NCI-H1436 treated with DMSO at 0.1 percent for 48 hours (cell line): ENCODE measurements at regions not wholly inside any gene's neighbourhood (a gene's known extent, or its start where the extent isn't known, plus 50 kb on each side); places are given as distances from the start of the nearest gene placed in this dataset.
"Not testable (repeated sequence)": the region's sequence is repeated elsewhere in the genome, so short reads cannot be mapped to it uniquely, and the experiment has no call there.

Experiments
- DNase-seq: peaks from one replicate; lab custom pipeline; 2025; lab: John Stamatoyannopoulos, UW

DNA sequence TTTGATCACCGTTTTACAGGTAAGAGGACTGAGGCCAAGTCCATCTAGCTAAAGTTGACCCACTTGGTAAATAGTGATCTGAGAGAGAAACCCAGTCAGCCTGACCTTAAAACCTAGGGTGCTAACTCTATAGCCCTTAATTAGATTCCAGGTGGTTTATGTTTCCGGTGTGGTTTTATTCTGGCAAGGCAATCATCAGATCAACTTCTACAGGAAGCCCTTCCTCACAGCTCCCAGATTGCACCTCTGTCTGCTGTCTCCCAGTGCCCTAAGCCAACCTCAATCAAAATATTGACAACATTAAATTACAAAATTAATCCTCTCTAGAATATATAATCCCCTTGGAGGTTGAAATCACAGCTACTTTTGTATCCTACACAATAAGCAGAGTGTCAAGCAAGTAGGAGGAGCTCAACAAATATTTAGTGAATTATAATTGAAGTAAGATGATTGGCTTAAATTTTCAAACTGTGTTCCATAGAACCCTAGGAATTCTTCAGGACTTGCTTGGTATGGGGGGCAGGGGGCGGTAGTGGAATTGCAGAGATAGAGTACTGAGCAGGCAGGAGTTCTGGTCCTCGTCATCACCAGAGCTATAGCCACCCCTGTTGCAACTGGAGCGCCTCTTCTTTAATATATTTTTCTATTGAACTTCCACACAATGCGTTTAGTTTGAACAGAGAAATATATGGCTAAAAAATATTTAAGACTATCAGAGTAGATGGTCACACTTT is 692.8 kb upstream of the LRRN3 start:
- no peak for DNase-seq

DNA sequence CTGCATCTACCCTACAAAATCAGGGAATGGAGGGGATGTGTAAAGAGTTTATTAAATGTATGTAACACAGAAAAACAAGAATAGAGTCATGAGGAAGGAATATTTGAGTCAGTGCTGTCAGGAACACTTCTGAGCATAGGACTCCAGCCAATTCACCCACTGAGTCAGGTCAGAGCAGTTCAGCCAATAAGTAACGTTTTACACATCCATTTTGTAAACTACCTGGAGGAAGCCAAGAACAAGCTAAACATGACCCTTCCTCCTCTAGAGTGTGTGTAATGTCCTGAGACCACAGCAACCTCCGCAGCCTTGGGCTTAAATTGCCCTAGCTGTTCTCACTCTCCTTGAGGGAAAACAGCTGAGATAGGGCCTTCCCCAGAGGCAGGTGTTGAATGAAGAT is 691.5 kb upstream of the LRRN3 start:
- no peak for DNase-seq

DNA sequence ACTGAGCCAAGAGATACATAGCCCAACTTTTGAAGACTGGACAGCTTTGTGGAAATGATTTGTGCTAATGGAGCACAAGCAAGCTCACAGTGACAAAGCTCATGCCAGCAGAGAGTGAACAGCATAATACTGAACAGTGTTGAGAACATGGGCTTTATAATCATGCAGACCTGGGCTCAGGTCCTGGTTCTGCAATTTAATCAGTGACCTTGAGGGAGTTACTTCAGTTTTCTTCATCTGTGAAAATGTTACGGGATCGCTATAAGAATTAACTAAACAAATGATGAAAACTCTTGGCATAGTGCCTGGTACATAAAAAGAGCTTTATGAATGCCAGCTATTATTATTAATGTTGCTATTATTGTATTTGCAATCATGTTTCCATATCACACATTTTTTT is 690.5 kb upstream of the LRRN3 start:
- DNase-seq: no peak

DNA sequence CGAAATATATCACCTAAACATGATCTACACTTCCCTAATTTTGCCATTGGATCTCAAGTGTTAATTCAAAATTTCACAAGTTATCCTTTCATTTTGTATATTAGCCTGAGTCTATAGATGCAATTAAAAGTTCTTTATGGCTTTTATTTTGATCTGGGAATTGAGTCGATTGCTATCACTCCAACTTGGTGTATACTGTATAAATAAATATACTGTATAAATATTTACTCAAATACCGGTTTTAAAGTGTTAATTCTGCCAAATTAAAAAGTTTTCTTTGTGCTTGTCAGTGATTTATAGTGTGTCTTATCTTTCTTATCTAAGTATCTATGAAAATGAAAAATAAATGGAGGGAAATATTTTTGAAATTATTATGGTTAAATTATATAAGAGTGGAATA is 683.7 kb upstream of the LRRN3 start:
- no peak for DNase-seq

DNA sequence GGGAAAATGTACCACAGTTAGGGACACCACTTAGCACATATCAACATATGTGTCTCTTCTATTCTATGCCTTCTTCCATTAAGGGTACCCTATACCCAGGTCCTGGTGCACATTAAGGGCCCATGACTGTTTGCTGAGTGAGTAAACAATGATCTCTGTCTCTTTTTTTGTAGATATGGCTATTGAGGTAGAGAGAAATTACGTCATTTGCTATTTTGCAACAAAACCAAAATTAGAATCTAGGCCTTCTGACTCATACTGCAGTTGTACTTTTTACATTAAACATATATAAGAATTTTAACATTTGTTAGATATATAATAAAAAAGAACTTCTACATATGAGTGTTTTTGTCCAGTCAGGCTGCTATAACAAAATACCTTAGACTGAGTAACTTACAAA is 683.2 kb upstream of the LRRN3 start:
- DNase-seq: no peak

DNA sequence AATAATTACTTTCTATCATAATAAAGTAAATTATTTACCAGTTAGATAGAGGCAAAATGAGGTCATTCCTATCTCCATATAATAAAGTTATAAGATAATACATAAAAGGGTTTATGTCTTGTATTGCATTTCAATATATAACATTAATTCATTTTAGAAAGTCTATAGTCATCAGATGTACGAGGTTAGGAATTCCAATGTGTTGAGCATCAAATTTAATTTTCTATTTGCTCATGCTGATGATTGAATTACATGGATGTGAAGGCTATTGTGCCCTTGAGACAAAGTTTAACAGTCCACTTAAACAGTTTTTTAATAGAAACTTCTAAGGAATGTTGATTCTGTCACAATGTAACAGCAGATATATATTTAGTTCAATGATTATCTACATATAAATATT is 678.3 kb upstream of the LRRN3 start:
- DNase-seq: no peak

DNA sequence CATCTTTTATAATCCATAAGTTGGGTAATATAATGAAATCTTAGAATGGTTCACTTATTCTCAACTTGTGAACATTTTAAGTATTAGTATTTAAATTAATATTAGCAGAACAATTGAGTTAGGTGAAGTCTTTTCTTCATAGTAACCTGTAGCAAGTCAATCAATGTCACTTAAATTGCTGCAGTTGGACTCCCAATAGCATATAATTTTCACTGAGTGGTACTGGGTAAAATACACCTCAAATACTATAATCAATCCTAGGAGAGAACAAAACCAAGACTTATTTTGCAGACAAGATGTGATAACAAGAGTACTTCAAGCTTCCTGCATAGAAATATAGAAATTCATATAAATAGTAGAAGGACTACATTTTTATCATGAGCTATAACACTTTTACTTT is 677.9 kb upstream of the LRRN3 start:
- no peak for DNase-seq

DNA sequence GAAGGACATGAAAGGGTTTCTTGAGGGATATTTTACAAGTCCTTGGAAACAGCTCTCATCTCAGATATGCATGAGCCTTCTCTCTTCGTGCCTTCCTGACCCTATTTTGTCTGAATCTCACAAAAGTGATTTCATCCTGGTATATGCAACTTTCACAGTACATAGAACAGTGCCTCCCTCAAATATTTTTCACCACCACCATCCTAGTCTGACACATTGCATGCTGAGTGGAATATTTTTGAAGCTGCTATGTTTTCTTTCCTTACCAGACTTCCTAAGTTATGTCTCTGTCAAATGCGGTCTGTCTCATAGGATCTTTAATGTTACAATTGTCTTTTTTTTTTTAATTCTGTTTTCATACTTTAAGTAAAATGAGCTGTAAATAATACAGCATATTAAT is 673.3 kb upstream of the LRRN3 start:
- no peak for DNase-seq

DNA sequence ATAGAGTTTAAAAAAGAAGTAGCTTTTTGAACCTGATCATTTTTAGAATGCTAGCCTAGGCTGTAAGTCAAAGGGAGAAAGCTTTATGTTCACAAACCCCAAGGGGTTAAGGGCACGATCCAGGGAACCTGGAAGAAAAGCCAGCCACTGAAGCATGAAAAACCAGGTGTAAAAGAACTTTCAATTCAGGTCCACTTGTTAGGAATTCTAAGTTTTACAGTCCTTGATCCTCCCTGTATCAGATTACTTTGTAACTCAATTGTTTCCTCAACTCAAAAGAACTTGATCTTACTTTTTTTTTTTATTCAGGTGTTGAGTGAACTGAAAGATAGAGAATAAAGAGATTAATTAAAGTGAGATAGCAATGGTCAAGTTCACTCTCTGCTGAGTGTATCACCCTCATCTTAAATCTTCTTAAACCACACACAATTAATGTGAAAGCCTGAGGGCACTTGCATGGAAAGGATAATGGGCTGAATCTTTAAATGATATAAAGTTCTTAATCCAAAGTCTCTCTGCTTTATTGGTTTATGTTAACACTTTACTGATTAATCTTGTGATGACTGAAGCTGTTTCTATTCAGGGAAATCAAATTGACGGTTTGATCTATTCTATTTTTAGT is 672.2 kb upstream of the LRRN3 start:
- DNase-seq: no peak

DNA sequence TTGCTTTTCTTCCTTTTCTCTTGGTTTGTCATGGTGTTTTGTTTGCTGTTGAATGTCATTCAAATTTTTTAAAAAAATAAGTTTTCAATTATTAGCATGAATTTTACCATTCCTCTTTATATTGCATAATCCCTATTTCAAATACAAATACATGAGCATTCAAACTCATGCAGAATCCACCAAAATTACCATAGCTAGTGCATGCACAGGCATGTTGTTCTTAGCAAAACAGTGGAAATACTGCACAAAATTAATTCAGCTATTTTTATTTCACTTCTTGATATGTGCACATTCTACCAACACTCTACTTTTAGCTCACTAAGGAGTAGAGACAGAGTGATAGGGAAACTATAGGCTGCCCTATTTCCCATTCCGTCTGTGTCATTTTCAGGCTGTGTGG is 670.1 kb upstream of the LRRN3 start:
- DNase-seq: no peak

DNA sequence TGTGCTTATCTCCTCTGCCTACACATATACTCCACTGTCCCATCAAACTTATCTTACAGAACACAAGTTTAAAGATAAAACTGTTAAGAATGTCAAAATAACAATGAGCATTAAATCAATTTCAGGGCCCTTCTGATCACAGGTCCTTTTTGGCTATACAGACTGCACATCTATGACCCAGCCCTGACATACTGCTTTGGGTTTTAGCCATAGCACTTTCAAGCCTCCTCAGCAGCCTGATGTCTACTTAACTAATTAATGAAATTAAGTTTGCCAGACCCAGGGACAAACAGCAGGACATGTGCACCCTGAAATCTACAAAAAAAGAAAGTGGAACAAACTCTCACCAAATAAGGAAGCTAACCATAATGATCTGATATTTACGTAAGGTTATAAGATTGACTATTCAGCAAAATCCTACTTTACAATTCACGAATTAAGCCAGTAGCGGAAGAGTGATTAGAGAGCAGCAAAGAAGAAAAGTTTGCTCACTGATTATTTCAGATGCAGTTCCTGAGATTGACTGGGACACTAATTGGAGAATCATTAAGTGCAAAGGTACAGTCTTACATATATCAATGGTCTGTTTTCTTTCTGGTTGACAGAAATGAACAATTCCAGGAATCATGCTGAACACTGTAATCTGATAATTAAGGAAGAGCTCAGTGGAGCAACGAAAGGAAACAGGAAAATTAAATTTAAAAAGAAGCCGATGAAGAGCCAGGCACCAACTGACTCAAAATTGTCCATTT is 669.3 kb upstream of the LRRN3 start:
- DNase-seq: no peak

DNA sequence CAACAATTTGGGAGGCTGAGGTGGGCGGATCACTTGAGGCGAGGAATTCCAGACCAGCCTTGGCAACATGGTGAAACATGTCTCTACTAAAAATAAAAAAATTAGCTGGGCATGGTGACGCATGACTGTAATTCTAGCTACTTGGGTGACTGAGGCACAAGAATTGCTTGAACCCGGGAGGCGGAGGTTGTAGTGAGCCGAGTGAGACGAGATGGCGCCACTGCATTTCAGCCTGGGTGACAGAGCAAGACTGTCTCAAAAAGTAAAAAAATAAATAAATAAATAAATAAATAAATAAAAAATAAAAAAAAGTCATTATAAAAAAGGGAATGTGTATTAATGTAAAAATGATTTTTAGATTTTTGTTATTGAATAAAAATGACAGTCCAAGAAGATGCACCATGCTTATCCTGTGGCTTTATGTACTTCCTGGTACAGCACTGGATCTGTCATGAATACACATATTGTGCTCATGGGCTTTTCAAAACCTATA is 658.8 kb upstream of the LRRN3 start:
- no peak for DNase-seq

DNA sequence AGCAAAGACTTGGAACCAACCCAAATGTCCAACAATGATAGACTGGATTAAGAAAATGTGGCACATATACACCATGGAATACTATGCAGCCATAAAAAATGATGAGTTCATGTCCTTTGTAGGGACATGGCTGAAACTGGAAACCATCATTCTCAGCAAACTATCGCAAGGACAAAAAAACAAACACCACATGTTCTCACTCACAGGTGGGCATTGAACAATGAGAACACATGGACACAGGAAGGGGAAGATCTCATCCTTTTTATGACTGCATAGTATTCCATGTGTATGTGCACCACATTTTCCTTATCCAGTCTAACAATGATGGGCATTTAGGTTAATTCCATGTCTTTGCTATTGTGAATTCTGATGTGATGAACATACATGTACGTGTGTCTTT is 652.0 kb upstream of the LRRN3 start:
- not testable (repeated sequence) for DNase-seq

DNA sequence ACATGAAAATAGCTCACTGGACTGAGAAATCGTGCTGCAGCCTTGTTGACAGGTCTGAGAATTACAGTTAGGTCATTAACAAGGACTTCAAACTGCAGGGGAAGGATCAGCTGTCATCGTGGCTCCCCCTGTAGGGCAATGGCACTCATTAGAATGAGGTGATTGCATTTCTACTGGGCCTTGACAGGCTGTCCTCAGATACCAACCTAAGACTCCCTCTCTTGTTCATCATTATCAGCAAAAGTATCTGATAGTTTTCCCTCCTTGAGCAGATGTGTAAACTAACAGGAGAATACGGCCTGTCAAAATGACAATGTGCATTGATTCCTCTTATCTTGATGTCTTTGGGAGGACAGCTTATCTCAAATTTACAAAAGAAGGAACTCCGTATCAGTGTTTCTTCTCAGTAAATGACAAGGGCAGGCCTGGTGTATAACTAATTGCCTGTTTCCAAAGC is 648.5 kb upstream of the LRRN3 start:
- no peak for DNase-seq

DNA sequence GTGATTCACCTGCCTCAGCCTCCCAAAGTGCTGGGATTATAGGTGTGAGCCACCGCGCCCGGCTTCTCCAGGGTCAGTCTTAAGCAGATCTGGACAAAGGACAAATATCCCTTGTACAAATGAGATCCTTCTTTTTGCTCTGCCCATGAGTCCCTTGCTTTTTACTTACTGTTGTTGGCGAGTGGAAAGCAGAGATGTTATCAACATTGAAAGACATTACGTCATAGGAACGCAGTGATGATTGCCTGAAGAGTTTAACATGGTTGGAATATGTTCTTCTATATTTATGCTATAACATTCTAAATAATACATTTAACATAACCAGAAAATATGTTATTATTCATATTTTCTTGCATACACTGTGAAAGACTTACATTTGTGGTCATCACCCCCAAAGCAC is 644.3 kb upstream of the LRRN3 start:
- DNase-seq: no peak

DNA sequence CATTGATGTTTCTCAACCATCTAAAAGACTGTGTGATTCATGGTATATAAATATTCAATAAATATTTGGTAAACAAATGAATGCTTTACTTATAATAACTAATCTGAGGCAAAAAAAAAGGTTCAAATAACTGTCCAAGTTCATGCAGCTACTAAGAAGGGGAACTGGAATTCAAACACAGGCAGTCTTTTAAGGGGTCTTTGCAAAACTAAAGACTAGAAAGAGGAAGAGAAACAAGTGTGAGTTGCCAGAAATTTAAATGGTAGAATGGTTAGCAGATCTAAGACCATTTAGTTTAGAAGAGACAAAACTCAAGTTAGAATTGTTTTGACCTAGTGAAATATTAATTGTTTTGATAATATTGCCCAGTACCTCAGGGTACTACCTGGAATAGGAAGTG is 642.0 kb upstream of the LRRN3 start:
- no peak for DNase-seq

DNA sequence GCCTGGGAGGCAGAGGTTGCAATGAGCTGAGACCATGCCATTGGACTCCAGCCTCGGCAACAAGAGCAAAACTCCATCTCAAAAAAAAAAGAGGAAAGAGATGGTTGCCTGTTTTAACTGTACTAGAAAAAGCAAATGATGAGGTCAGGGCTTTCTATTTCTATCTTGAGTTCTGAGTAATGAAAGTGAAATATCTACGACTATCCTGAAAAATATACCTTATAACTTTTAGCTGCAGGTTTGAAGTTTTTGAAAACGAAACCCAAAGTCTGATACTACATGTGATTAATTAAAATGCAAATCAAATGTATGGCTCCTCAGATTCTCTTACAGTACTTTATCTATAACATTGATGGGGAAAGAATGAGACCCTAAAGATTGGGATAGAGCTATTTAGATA is 636.2 kb upstream of the LRRN3 start:
- no peak for DNase-seq

DNA sequence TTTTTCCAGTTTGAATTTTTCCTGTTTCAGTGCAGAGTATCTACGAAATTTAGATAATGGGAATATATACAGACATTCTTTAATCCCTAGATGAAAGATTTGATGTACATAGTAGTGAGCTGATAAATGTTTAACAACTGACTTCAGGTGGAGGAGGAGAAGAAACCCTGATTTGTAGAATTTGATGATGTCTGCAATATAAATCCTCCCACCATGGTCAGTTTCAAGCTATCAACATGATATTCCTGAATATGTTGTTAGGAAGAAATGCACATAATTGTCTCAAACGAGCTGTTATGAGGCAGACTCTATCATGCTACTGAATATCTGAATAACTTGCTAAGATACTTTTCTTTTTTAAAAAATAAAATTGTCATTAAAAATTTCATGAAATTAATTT is 629.3 kb upstream of the LRRN3 start:
- DNase-seq: no peak

DNA sequence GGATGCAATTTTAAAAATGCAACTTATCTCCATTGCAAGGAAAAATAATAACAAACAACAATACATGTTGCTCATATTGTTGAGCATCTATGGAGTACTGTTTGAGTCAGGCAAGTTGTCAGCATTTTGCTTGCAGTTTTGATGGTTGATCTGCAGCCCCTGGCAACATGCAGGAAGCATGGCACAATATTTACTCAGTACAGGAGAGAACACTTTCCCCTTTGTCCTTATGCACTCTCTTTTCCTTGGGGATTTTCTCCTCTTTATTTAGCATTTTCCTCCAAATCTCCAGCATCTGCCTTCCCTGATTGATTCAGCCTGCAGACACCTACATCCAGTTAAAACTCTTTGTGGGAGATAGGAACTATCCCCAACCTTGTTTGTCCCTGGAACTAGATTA is 620.5 kb upstream of the LRRN3 start:
- no peak for DNase-seq

DNA sequence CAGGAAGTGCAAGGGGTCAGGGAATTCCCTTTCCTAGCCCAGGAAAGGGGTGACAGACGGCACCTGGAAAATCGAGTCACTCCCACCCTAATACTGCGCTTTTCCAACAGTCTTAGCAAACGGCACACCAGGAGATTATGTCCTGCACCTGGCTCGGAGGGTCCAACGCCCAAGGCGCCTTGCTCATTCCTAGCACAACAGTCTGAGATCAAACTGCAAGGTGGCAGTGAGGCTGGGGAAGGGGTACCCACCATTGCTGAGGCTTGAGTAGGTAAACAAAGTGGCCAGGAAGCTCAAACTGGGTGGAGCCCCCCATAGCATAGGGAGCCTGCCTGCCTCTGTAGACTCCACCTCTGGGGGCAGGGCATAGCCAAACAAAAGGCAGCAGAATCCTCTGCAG is 618.5 kb upstream of the LRRN3 start:
- not testable (repeated sequence) for DNase-seq

DNA sequence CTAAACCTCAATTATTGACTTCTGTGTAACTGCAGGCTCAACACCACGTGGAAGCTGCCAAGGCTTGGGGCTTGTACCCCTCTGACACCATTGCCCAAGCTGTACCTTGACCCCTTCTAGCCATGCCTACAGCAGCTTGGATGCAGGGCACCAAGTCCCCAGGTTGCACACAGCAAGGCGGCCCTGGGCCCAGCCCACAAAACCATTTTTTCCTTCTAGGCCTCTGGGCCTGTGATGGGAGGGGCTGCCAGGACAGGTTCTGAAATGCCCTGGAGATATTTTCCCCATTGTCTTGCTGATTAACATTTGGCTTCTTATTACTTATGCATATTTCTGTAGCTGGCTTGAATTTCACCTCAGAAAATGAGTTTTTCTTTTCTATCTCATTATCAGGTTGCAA is 610.0 kb upstream of the LRRN3 start:
- no peak for DNase-seq

DNA sequence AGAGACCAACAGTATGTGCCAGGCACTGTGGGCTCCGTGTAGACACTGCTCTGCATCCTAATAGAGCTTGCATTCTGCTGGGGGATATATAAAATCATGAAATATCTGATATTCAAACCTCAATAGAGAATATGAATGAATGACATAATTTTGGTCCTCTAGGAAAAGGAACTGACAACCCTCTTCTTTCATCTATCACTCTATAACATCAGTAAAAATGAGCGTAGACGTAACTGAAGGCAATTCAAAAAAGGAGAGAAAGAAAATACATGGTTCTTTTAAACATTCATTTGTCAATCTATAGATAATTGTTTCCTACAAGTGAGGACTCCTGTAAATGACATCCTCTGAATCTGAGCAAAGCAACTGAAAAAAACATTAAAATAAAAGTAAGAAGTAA is 607.4 kb upstream of the LRRN3 start:
- no peak for DNase-seq

DNA sequence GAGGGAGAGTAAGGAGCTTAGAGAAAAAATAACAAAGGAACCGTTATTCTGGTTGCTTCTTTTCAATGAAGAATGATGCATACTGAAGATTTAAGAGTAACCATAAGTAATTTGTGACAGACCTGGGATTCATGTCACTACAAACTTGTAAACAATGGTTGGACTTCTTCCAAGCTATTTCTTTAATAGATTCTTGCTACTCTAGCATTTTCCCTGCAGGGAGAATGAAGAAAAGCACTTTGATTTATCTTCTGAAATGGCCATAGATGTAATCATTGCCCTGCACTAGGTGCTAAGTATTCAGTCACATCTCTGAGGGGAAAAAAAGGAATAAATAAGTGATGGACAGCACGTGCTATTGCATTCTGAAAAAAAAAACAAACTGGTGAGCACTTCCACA is 606.6 kb upstream of the LRRN3 start:
- DNase-seq: no peak
